ENCODE measurements at regions not wholly inside any gene's neighbourhood (a gene's known extent, or its start where the extent isn't known, plus 50 kb on each side); places are given as distances from the start of the nearest gene placed in this dataset.

DNA sequence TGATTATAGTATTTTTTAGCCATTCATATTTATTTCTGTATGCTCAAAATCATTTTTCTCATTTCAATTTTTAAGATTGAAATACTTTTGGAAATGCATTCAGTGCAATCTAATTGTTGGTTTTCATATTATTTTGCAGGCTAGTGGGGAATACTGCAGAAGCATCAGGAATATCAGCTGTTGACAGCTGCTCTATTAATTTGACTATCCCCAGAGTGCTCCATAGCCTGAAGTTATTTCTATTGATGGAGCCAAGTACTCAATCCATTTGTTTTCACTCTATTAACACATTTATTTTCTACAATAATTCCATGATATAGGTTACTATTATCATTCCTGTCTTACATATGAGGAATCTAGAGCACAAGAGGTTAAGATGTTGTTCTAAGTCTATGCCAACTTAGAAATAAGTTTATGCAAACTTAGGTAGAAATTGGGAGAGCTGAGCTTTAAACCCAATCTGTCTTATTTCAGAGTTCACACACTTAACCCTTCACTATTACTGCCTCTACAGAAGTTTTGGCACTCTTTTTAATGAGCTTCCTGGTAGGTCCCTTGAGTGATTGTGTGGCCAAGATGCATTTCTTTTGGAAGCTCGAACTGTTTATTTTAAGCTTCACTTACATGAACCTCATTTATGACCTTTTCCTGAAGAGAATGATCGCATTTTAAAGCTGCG is 65.6 kb upstream of the PCDH18 start:
- no peak overlapping the region for H3K27ac Mint-ChIP-seq
- H3K9me3 Mint-ChIP-seq, result no peaks in the 10 kb centered on the region
- CTCF ChIA-PET, result no interaction called here
- H3K27me3 Mint-ChIP-seq, result no peaks in the 10 kb centered on the region
- TF ChIP-seq, protein P1, sequence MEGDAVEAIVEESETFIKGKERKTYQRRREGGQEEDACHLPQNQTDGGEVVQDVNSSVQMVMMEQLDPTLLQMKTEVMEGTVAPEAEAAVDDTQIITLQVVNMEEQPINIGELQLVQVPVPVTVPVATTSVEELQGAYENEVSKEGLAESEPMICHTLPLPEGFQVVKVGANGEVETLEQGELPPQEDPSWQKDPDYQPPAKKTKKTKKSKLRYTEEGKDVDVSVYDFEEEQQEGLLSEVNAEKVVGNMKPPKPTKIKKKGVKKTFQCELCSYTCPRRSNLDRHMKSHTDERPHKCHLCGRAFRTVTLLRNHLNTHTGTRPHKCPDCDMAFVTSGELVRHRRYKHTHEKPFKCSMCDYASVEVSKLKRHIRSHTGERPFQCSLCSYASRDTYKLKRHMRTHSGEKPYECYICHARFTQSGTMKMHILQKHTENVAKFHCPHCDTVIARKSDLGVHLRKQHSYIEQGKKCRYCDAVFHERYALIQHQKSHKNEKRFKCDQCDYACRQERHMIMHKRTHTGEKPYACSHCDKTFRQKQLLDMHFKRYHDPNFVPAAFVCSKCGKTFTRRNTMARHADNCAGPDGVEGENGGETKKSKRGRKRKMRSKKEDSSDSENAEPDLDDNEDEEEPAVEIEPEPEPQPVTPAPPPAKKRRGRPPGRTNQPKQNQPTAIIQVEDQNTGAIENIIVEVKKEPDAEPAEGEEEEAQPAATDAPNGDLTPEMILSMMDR (IDR thresholded peaks at IDR 0.05), result no peak
- no peaks in the 10 kb centered on the region for H3K36me3 Mint-ChIP-seq (ENCODE audit: low read depth)
- POLR2A ChIA-PET, result no interaction called here
- ATAC-seq (no peak), DNase-seq (no peak)
- no peaks in the 10 kb centered on the region for H3K4me1 Mint-ChIP-seq (ENCODE audit: low read depth)
- no peak overlapping the region for H3K4me3 Mint-ChIP-seq
- intact Hi-C loops (cut with micrococcal nuclease), result no loop called here

DNA sequence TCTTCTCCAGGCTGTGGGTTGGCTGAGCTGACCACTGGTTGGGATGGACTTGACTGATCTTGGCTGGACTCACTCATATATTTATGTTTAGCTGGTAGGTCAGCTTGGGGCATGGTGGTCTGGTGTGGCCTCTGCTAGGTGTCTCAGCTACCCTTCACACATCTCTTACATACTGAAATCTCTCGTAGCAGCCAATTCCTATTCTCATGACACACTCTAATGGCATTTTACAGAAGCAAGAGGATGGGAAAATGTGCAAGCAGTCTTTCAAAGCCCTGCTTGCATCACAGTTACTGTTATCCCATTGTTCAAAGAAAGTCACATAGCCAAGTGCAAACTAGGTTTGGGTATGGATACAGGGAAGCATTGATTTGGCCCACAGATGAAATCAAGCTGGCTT is 55.5 kb upstream of the PCDH18 start:
- TF ChIP-seq, protein P1 (IDR thresholded peaks at IDR 0.05), result no peak
- DNase-seq (no peak), ATAC-seq (no peak)
- H3K4me3 Mint-ChIP-seq, result no peak overlapping the region
- no peak overlapping the region for H3K27ac Mint-ChIP-seq
- no peaks in the 10 kb centered on the region for H3K4me1 Mint-ChIP-seq (ENCODE audit: low read depth)
- no peaks in the 10 kb centered on the region for H3K27me3 Mint-ChIP-seq
- no peaks in the 10 kb centered on the region for H3K36me3 Mint-ChIP-seq (ENCODE audit: low read depth)
- CTCF ChIA-PET, result no interaction called here
- POLR2A ChIA-PET, result no interaction called here
- peaks cover 2% of the 10 kb centered on the region for H3K9me3 Mint-ChIP-seq
- intact Hi-C loops (cut with micrococcal nuclease), result no loop called here

DNA sequence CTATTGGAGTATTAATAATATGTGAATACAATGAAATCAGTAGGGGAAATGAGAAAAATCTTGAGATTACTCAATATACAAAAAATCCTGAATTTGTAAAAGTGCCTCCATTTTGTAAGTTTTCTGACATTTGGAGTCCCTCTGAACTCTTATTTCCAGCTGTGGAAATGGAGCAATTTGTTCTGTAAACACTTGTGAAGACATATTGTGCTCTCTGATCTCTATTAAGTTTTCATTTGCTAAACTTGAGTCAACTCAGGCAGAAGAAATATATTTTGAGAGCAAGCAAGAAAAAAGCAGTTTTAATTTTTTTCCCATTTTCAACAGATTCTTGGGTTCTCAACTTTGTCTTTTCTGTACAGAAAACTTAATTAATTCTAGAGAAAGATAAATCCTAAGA is 51.4 kb upstream of the PCDH18 start:
- Mint-ChIP-seq H3K9me3 (peaks cover 3% of the 10 kb centered on the region), H3K4me3 (no peak overlapping the region), H3K27me3 (no peaks in the 10 kb centered on the region), H3K36me3 (ENCODE audit: low read depth) (no peaks in the 10 kb centered on the region), H3K4me1 (ENCODE audit: low read depth) (no peaks in the 10 kb centered on the region), H3K27ac (no peak overlapping the region)
- DNase-seq, result no peak
- intact Hi-C loops (cut with micrococcal nuclease), result no loop called here
- POLR2A ChIA-PET, result no interaction called here
- CTCF ChIA-PET, result no interaction called here
- TF ChIP-seq, protein P1 (IDR thresholded peaks at IDR 0.05), result no peak
- no peak for ATAC-seq

Measured in activated CD8-positive, alpha-beta T cell treated with anti-CD3 and anti-CD28 coated beads for 36 hours (primary cell).